GM18517 (cell line): ENCODE measurements at regions not wholly inside any gene's neighbourhood (a gene's known extent, or its start where the extent isn't known, plus 50 kb on each side); places are given as distances from the start of the nearest gene placed in this dataset.
"Not testable (repeated sequence)": the region's sequence is repeated elsewhere in the genome, so short reads cannot be mapped to it uniquely, and the experiment has no call there.

Source experiments
- ATAC-seq: cut with Tn5 transposase; IDR thresholded peaks from one replicate; pipeline ENCODE4 v1.9.1; 2021; ENCODE audit warnings: mild to moderate bottlenecking, moderate library complexity; ENCODE audit not compliant: unreplicated experiment

DNA sequence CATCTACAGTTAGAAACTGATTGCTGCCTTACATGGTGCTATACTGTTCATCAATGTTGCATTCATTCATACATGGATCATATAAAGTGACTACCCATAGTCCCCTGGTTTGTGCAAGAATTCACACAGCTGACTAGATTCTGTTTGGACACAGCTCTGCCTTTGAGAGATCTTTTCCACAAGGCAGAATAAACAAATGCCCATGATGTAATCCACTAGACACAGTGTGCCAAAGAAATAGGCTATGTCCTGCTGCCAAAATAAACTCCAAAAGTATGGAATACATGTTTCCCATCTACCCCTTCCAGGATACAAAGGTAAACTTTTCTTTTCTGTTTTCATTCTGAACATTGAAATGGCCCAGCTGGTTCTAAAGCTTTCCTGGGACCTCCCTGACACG, 269.4 kb upstream of the CHAC2 start:
- no peak for ATAC-seq

DNA sequence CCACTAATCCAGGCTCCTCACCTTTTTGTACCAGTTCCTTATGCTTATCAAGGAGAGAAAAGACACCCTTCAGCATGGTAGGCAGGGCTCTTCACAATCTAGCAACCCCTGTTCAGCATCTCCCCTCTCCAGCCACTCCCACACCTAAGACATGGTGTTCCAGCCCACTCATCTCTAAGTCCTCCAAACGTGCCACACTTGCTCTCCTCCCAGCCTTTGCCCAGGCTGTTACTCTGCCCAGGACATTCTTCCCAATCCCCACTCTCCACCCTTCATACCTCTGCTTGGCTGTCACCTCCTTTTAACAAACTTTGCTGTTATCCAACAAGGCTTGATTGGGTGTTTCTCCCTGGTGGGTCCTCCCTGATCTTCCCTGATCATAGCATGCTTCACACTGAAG, 270.6 kb upstream of the CHAC2 start:
- no peak for ATAC-seq

DNA sequence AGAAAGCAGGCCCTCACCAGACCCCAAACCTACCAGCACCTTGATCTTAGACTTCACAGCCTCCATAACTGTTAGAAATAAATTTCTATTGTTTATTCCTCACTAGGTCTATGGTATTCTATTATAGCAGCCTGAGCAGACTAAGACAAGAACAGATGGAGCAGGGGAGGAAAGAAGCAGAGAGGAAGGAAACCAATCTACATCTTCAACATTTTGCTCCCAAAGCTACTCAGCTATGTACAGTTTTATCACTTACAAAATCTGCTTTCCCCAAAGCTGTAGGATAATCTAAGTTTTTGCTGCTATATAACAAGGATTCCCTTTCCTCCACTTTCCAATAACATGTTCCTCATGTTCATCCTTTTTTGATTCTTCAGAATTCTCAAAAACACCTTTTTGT, 274.4 kb upstream of the CHAC2 start:
- no peak for ATAC-seq

DNA sequence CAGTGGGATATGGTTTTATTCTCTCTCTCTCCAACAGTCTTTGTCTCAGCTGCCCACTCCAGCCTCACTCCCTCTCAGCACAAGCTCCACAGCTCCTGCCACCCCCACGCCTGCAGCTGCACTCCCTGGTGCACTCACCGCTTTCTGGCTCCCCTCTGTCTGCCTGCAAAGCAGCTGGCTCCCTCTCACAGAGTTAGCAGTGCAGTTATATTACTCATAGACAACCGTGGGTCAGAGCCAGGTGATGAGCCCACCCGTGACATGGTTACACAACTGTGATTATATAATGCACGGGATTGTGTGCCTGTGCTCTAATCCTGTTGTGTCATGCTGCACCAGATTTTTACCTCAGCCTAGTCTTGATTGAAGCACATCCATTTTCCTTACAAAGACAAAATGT, 276.9 kb upstream of the CHAC2 start:
- no peak for ATAC-seq

DNA sequence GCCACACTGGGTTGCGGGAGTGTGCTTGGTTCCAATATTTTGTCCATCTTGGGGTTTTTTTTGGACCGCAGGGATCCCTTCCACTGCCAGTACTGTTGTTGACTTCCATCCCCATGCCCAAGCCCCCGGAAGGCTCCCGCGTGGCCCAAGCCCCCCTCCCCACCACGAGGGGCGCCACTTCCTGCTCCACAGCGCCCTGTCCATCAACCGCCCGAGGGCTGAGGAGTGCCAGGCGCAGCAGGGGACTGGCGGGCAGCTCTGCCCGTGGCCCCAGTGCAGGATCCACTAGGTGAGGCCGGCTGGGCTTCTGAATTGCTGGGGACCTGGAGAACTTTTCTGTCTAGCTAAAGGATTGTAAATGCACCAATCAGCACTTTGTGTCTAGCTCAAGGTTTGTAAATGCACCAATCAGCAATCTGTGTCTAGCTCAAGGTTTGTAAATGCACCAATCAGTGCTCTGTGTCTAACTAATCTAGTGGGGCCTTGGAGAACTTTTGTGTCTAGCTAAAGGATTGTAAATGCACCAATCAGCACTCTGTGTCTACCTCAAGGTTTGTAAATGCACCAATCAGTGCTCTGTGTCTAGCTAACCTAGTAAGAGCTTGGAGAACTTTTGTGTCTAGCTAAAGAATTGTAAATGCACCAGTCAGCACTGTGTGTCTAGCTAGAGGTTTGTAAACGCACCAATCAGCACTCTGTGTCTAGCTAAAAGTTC, 281.3 kb upstream of the CHAC2 start:
- ATAC-seq, result not testable (repeated sequence)

DNA sequence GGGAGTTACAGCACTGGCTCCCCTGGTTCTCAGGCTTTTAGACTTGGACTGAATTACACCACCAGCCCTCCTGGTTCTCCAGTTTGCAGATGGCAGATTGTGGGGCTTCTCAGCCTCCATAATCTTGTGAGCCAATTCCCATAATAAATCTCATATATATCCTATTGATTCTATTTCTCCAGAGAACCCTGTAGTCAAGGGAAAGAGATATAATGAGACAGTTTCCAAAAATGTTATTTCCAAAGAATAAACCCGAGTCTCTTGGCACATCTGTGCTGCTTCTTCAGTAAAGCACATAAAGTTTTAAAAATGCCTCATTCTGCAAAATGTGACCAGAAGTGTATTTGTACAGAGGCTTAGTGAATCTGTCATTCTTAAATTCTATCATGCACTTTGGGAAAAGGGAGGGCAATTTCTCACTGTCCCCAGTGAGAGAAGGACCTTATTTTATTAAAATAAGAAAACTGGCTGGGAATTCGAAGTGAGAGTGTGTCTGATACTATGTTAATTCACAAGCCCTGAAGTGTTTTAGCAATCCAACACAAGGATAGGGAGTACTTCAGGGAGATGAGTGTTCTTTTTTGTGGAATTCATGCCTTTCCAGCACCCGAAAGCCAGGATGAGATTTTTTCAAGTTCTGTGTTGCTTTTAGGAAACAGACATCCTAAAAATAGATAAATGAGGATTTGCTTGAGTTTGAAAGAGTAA, 282.4 kb upstream of the CHAC2 start:
- no peak for ATAC-seq

DNA sequence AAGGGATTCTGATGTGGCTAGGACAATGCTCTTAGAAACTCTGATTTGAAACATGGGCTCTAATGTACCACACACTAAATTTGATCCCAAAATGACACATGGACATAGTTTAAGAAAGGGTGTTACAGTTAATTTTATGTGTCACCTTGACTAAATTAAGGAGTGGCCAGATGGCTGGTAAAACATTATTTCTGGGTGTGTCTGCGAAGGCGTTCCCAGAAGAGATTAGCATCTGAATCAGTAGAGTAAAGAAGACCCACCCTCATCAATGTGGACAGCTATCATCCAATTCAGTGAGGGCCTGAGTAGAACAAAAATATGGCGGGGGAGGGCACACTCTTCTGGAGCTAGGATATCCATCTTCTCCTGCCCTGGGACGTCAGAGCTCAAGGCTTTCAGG, 283.1 kb upstream of the CHAC2 start:
- ATAC-seq, result no peak

- ATAC-seq, result no peak
These were observed 290.1 kb upstream of the CHAC2 start for GRCh38 chr2:53477517-53477916.

- no peak for ATAC-seq
These were observed 290.8 kb upstream of the CHAC2 start for GRCh38 chr2:53476834-53477233.

DNA sequence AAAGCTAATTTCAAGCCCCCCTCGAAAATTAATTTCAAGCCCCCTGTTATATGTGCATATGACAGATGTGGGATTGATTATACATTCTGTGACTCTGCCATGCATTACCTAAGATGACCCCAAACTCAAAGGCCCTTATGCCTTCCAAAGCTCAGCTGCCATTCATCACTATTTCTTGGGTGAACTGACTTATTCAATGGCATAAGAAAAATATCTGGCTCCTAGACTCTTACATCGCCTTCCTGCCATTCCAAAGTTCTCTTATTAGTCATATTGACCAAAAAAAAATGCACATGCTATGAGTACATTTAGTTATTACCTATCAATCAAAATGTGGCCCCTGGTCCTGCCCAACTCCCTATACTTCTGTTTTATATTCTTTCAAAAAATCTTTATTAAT, 291.8 kb upstream of the CHAC2 start:
- ATAC-seq, result no peak

- ATAC-seq, result no peak
These were observed 292.3 kb upstream of the CHAC2 start for GRCh38 chr2:53475321-53475720.

DNA sequence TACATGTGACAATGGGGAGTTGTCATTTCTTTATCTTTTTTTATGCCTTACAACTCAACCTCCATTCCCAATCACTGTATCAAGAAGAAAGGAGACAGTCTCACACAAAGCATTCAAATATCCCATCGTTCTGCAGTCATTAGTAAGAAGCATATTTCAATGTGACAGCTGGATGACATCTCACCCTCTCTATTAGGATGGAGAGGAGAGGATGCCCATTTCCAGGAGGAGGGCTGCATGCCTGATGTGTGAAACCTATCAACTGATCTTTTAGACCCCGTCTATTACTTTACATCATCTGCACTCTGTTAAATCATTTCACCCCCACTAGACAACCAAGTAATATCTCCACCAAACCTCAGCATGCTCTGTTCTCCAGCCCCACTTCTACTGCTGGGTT, 292.7 kb upstream of the CHAC2 start:
- ATAC-seq, result no peak

GRCh38 chr2:53473775-53474311, 293.8 kb upstream of the CHAC2 start:
- no peak for ATAC-seq

DNA sequence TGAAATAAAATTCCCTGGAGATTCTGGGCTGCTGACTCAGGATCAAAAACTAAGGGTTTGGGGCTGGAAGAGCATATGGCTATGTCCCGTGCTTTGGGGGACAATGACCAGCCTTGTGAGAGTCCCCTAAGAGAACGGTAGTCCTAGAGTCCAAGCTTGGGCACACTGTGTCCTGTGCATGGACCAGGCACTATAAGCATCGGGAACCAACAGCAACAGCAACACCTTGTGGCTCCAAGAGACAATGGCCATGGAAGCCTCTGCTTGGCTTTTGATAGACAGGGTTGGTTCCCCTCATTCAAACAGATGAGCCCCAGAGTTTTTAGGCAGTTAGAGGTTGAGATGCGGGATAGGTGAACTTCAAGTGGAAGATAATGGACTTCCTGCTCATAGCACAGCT, 294.4 kb upstream of the CHAC2 start:
- no peak for ATAC-seq

DNA sequence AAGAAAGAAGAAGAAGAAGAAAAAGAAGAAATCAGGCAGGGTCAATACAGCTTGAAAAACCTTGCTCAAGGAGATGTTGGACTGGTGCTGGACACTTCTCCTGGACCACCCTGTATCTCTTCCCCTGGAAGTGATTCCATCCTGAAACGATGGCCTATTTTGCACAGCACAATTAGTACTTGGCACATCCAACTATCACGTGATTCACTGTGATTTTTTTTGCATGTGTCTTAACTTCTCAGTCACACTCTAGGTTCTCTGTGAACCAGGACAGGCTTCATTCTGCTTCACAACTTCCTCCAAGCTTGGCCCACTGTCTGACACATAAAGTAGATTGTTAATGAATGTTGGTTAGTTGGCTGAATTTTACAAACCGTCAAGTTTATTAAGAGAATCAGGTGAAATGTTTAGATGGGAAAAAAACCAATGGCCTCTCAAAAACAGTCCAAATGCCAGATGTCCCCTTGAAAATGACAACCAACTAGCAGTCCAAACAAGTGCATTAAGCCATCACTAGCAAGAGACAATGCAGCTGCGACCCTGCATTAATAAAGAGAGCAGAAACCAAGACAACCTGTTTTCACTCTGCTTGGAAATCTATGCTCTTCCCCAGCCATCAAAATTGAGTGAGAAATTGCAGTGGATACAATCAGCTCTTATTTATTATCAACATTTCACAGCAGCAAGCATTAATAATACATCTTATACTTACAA, 300.0 kb upstream of the CHAC2 start:
- ATAC-seq, result no peak

DNA sequence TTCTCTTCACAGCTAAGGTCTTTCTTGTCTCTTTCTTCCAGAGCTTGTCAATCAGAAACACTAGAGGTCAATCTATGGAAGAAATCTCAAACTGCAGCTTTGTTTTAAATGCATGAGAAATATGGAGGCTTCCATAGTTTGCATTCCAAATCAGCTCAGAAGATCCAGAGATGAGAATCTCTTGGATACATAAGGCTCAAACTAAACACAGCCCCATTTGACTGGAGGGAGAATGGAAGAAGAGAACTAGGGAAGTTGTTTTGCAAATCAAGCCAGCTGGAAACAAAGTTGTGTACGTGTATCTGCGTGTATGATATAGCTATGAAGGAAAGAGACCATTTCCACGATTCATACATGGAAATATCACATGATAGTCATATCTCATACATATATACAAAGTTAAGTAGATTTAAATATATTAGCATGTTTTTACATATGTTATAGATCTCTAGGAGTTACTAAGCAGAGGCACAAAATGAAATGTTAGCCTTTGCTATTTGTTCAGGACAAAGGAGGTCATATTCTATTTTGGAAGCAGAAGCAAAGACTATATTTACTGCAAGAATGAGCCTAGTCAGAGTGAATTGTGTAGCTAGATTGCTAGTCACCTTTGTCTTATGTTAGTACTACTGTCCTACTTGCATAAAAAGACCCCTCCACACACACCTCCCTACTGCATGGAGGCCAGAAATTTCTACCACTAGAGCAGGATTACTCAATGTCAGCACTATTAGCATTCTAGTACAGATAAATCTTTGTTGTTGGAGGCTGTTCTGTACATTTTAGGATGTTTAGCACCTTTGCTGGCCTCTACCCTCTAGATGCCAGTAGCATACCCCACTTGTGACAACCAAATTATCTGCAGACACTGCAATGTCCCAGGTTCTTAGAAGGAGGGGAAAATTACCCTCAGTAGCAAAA, 303.5 kb upstream of the CHAC2 start:
- ATAC-seq, result no peak

DNA sequence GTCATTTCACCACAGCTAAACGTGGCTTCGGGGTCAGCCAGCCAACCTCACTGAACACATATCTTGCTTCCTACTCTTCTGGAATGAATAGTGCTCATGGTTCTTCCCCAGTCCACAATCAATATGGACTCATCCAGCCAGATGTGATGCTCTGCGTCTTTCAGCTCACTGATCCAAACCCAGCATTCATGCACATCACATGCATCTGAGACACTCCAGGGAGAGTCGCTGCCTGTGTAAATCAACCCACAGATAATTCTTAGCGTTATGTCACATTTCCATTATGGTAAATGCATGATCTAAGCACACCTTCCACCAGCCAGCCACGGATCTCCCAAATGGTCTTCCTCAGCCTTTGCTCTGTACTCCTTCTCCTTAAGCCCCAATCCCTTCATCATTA, 306.7 kb upstream of the CHAC2 start:
- ATAC-seq, result no peak

DNA sequence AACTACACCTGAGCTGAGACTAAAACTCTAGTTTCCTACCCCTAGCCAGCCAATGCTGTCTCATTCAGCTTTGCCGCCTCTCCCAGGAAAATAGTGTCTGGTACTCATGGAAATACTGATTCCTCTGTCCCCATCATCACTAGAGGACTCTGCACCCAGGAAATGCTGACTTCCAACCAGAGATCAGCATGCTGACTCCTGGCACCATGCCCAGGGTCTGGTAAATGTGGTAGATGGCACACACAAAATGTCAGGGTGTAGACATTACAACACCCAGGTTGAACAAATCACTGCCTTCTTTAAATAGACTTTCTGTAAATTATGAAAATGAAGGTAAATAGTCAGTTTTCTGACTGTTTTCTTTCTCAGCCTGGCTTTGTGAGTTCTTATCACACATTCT, 307.3 kb upstream of the CHAC2 start:
- no peak for ATAC-seq

DNA sequence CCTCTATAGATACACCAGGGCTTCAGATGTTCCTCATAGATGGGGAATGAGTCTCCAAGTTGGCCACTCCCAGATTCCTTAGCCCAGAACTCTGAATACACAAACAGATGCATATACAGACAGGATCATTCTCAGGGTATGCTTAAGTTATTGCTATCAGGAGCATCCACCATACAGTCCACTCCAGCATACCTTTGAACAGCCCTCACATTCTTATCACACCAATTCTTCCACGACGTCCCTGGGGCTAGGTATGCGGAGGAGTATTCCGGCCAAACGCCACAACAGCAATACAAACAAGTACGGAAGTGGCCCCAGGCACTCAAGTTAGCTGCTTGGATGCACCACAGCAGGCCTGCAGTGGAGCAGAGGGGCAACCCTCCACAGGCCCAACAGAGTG, 312.5 kb upstream of the CHAC2 start:
- ATAC-seq, result no peak

- ATAC-seq, result no peak
These were observed 314.5 kb upstream of the CHAC2 start for GRCh38 chr2:53452957-53453748.
